Activated CD4-positive, alpha-beta T cell treated with anti-CD3 and anti-CD28 coated beads, Interleukin-2, amount 50 U/mL, for 24 hours (primary cell): ENCODE measurements at regions not wholly inside any gene's neighbourhood (a gene's known extent, or its start where the extent isn't known, plus 50 kb on each side); places are given as distances from the start of the nearest gene placed in this dataset.

Source experiments
- DNase-seq, 2 donors: peaks; one replicate each; pipeline ENCODE4 v3.0.0-alpha.2; 2020; ENCODE audit warnings: low read depth in 1 of 2, low spot score in 1 of 2

DNA sequence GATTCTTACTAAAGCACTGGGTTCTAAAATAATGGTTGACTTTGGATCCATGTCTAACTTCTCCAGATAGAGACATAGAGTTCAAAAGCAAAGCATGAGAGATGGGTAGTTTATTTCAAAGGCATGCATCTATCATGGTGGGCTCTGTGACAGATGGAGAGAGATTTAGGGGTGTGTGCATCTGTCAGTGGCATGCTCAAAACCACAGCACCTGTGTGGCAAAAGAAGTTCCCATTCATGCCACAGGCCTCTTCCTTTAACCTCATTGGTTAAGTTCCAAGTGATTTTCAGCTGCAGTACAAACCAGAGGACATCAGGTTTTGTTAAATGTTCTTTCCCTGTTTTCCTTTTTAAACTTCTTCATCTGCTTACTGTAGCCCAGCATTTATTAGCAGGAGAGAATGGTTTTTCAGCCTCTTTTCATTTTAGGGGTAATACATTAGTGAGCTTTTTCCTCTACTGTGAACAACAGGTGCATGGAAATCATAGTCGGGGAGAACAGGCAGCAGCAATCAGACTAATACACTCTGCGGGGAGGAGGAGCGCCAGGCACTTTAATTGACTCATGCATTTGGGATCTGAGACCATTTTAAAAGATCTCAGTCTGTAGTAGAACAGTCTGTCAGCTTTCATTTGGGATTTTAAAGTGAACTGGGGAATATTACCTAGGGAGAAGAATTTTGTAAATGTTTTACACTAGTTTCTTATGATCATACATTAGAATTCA, 52.4 kb upstream of the UPP2 start:
- no peak for DNase-seq

DNA sequence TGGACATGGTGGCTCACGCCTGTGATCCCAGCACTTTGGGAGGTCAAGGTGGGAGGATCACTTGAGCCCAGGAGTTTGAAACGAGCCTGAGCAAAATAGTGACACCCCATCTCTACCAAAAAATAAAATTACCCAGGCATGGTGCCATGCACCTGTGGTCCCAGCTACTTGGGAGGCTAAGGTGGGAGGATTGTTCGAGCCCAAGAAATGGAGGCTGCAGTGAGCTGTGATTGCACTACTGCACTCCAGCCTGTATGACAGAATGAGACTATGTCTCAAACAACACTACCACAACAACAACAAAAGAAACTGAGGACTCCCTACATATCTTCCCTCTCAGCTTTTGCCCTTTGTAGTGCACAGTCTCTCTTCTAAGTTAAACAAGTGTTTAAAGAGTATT, 53.3 kb upstream of the UPP2 start:
- no peak for DNase-seq

- no peak for DNase-seq
Measured at GRCh38 chr2:158047156-158047611, 54.5 kb upstream of the UPP2 start.

GRCh38 chr2:158046121-158046880, 55.4 kb upstream of the UPP2 start:
- no peak for DNase-seq

GRCh38 chr2:158045362-158045761, 56.3 kb upstream of the UPP2 start:
- no peak for DNase-seq

DNA sequence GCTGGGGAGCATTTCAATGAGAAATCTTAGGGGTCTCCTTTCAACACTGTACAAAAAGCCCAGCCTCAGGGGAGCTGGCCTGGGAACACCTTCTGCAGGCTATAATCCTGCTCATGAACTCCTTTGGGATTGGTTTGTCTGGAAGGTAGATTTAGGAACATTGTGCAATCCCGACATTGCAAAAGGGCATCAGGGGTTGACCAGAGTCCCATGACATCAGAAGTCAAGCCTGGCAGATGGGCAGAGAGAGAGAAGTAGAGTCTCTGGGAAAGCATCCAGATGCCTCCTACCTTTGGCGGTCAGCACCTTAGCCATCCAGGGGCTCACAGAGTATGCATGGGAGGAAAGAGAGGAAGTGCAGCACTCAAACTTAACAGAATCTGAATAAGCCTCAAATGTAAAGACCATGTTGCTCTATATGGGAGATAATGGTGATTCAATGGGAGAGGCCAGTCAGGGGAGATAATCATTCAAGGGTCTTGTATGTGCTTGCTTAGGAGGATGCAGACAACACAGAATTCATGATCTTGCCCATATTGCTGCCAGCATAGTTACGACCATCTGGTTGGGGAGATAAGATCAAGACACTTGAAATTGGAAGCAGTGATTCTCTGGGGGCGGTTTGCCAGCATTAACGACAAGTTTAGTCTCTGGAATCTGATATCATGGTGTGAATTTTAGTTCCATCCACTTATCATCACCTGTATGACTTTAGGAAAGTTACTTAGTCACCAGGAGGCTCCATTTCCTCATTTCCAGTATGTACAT, 58.3 kb upstream of the UPP2 start:
- DNase-seq, result no peak

GRCh38 chr2:158042666-158043065, 59.0 kb upstream of the UPP2 start:
- no peak for DNase-seq

- DNase-seq, result no peak
Measured at GRCh38 chr2:158042245-158042644, 59.4 kb upstream of the UPP2 start.

DNA sequence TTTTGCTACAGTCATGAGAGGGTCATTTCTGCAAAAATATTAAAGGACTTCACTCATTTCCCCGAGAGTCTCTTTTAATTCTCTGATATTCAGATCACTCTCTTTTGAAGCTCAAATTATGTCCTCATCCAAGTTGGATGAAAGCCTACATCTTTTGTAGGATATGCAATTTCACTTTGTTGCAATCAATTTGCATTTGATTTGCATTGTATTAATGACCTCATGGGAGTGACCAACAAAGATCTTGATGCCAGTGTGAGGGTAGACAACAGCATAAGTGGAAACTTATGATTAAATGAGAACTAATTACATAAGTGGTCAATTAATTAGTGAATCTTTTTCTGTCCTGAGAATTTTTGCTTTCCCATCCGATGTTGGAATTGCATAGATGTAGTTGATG, 60.3 kb upstream of the UPP2 start:
- DNase-seq, result no peak

DNA sequence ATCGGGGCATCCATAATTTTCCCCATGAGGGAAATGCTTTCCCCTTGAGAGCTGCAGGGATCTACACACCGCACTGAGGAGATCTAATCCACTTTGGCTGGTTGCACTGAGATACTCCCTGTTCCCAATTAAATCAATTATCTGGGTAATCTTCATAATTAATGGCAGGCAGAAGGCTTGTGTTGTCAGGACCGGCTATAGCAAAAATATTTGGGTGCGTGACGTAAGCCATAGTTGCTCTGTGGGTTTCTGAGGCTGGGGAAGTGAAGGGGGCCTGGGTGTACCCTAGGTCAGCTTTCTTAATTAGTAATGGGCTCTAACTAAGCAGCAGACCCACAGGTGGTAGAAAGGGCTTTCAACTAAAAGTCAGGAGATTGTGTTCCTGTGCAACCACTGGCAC, 62.8 kb upstream of the UPP2 start:
- DNase-seq, result no peak

- no peak for DNase-seq
Measured at GRCh38 chr2:158034198-158034866, 67.3 kb upstream of the UPP2 start.

DNA sequence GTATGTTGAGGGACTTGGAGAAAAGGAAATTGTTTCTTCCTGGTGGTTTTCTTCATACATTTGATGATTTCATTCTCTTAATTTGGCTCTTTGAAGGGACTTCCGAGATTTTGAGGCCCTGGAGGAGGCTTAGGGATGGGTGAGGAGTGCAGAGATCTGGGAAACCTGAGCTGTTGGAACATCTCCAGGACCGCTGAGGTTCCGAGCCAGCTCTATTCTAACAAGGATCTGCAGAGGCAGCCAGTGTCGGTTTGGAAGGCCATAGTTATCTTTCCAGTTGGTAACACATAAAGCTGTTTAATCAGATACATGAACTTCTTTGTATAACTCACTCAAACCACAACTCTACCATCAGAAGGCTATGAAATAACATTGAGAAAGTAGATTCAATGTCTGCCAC, 70.3 kb upstream of the UPP2 start:
- DNase-seq, result no peak

- no peak for DNase-seq
Measured at GRCh38 chr2:158025255-158025996, 76.2 kb upstream of the UPP2 start.

DNA sequence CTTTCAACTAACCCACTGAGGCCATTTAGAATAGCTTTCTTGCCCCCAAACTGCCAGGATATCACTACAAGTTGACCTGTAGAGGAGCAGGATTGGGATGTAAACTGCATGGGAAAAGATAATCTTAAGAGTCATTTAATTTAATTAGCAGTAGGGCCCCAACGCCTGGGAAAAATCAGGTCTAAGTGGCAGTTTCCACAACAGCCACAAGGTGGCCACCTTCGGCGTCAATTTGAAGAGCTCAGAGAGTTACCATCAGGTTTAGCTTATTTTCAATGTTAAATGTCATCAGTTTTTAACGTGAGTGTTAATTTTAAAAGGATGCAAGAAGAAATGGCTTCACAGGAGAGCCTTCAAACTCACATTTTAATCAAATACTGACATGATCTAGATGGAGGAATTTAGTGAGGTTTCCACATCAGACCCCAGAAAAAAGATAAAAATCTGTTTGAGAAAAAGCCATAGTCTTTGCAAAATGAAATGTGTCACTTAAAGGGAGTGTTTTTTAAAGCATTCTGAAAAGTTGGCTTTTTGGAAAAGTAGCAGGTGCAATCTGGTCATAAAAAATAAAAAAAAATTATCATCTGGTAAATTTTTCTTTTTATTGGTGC, 77.3 kb upstream of the UPP2 start:
- DNase-seq, result peak; percentile 14 to 40

DNA sequence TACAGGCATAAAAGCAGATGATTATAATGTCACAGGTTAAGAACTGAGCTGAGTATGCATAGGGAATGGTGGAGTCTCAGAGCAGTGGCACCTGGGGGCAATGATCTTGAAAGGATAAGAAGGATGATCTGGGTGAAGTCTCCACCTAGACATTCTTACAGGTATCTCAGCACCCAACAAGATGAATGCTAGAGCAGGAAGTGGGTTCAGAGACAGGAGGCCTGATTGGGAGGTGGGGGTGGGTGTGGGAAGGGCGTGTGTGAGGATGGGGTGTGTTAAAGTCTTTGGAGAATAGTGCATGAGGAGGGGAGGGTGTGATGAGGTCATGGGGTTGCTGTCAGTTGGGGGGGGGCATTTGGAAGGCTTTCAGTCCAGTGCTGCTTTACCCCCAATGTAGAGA, 78.8 kb upstream of the UPP2 start:
- no peak for DNase-seq

GRCh38 chr2:158021226-158021625, 80.5 kb upstream of the UPP2 start:
- no peak for DNase-seq

DNA sequence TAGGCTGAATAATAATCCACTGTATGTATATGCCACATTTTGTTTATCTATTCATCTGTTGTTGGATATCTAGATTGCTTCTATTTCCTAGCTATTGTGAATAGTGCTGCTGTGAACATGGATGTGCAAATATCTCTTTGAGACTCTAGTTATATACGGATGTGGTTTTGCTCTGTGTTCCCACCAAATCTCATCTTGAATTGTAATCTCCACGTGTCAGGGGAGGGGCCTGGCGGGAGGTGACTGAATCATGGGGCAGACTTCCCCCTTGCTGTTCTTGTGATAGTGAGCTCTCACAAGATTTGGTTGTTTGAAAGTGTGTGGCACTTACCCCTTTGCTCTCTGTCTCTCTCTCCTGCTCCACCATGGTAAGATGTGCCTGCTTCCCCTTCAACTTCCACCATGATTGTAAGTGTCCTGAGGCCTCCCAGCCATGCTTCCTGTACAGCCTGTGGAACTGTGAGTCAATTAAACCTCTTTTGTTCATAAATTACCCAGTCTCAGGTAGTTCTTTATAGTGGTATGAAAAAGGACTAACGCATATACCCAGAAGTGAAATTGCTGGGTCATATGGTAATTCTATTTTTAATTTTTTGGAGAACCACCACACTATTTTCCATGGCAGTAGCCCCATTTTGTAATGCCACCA, 86.1 kb upstream of the UPP2 start:
- DNase-seq, result no peak

GRCh38 chr2:158013891-158014290, 87.8 kb upstream of the UPP2 start:
- DNase-seq, result no peak

DNA sequence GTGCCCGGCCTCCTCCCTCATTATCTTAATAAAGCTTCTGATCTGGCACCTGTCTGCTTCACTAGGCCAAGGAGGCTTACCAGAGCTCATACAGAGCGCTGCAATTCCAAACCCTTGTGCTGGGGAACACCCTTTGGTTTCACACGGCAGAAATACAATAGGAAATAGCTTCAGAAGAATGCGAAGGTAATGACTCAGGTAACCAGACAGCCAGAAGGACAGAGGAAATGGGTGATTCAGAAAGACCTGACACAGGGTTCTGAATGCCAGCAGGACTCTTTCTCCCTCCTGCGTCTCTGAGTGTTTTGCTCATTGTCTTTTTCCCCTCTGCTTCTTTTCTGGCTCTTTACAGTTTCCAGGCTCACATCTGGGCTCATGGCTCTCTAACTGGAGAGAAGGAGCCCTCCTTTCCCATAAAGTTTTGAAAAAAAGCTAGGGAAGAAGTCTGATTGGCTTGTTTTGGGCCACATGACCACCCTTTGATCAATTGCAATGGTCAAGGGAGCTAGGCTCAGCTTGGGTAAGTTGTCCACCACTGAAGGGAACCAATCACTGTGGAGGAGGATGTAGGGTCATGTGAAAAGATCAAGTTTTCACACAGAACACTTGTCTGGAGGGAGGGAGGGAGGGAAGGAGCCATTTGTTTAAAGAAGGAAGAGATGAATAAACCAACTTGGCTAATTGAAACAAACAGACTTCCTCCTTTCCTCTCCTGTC, 90.5 kb upstream of the UPP2 start:
- DNase-seq, result no peak
